ENCODE measurements at regions not wholly inside any gene's neighbourhood (a gene's known extent, or its start where the extent isn't known, plus 50 kb on each side); places are given as distances from the start of the nearest gene placed in this dataset.

DNA sequence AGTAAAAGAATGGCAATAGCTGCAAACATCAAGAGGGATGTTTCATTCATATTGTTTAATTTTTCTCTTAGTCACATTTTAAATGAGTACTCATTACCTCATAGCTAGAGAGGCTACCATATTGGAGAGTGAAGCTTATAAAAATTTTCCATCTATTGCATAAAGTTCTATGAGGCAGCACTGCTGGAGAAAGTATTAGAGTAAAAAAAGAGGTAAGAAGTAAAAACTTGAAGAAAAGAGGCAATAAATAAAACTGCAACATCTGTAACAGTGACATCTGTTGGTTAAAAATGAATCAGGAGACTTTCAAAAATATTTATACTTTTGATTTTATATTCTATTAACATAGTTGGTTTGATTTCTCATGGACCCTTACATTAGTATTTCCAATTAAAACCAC lies 284.5 kb upstream of the SEMA3D start:
- Histone ChIP-seq H3K4me1 (no peaks in the 10 kb centered on the region), H3K4me3 (no peak overlapping the region), H3K9me3 (no peaks in the 10 kb centered on the region), H3K36me3 (no peaks in the 10 kb centered on the region), H3K27ac (no peak overlapping the region), H3K27me3 (no peaks in the 10 kb centered on the region)
- ATAC-seq (no peak), DNase-seq (no peak)
- TF ChIP-seq, protein P1, sequence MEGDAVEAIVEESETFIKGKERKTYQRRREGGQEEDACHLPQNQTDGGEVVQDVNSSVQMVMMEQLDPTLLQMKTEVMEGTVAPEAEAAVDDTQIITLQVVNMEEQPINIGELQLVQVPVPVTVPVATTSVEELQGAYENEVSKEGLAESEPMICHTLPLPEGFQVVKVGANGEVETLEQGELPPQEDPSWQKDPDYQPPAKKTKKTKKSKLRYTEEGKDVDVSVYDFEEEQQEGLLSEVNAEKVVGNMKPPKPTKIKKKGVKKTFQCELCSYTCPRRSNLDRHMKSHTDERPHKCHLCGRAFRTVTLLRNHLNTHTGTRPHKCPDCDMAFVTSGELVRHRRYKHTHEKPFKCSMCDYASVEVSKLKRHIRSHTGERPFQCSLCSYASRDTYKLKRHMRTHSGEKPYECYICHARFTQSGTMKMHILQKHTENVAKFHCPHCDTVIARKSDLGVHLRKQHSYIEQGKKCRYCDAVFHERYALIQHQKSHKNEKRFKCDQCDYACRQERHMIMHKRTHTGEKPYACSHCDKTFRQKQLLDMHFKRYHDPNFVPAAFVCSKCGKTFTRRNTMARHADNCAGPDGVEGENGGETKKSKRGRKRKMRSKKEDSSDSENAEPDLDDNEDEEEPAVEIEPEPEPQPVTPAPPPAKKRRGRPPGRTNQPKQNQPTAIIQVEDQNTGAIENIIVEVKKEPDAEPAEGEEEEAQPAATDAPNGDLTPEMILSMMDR (IDR thresholded peaks at IDR 0.05), result no peak
- no peak for TF ChIP-seq POLR2A (IDR thresholded peaks at IDR 0.05)
- intact Hi-C loops (cut with DNase I), result no loop called here

DNA sequence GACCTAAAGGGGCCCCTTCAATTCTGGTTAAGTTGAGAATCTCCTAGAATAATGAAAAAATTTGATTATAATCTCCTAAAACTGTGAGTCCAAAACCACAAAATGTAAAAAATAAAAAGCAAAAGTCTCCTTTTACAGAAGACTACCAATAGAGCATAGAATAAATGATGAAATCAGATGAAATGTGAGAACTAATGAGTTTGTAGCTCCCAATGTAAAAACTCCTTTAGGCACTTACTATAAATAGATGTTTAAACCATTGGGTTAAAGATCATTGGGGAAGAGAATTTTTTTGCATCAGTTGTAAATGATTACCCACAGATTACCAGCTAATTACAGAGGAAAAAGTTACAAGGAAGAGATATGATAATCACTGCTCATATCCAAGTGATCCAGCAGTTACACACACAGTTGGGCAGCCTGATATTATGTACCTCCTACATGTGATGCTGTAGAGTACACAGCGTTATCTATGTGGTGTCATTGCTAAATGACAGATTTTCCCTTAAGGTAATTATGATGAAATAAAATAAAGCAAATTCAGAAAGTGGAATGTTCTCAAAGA lies 282.7 kb upstream of the SEMA3D start:
- Histone ChIP-seq H3K36me3 (no peaks in the 10 kb centered on the region), H3K27me3 (no peaks in the 10 kb centered on the region), H3K4me1 (no peaks in the 10 kb centered on the region), H3K27ac (no peak overlapping the region), H3K4me3 (no peak overlapping the region), H3K9me3 (no peaks in the 10 kb centered on the region)
- DNase-seq (no peak), ATAC-seq (no peak)
- no peak for TF ChIP-seq POLR2A (IDR thresholded peaks at IDR 0.05)
- TF ChIP-seq, protein P1 (IDR thresholded peaks at IDR 0.05), result no peak
- intact Hi-C loops (cut with DNase I), result no loop called here
- 78 to 88% (median 87%) methylated on average over 1 of the region's 1 CpG for whole genome bisulfite sequencing, 4 donors

DNA sequence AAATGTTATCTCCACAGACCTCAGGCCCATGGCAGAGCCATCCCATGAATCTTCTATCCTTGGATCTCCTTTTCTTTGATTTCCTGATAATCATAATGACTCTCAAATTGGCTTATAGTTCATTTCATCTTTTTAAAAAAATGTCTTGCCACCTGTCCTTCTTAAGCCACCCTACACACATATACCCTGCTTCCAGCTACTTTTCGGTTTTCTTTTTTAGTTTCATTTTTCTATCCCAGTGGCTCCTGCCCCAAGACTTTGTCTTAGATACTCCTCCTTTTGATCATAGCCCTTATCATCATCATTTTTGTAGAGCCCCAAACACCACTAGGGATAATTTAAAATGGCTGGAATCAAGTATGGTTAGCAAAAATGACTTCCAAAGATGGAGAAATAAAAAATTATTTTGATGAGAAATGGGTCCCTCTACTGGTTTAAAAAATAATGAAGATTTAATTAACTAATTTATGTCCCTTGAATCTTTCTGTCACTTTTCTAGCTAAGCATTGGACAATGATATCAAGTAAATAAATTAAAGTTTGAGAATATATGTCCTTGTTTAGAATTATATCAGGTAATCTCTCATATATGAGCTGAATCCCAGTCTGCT lies 277.3 kb upstream of the SEMA3D start:
- Histone ChIP-seq H3K27ac (no peak overlapping the region), H3K27me3 (no peaks in the 10 kb centered on the region), H3K9me3 (no peaks in the 10 kb centered on the region), H3K4me1 (no peaks in the 10 kb centered on the region), H3K4me3 (no peak overlapping the region), H3K36me3 (no peaks in the 10 kb centered on the region)
- intact Hi-C loops (cut with DNase I), result no loop called here
- WGBS, 4 donors, result 88 to 95% (median 91%) methylated on average over 1 of the region's 1 CpG
- ATAC-seq, result no peak
- no peak for DNase-seq
- TF ChIP-seq, protein P1 (IDR thresholded peaks at IDR 0.05), result peak in 5 of 12 donors; percentile 10 to 25 (median 15)
- TF ChIP-seq POLR2A (IDR thresholded peaks at IDR 0.05), result no peak

DNA sequence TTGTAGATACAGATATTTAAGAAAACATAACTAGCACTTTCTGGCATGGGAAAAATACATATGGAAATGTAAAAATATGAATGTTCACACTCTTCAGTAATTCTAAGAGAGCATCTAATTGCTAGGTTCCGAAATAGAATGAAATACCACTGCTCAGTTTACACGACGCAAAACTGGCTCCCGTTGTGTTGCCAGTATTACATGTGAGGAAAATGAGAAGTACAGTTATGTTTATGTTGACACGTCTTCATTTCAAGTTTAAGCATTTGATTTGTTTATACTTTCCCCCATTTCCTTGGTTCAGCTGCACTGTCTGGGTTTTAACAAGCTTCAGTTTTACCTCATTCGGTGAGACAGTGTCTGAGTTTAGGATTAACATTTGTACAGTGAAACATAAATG lies 275.8 kb upstream of the SEMA3D start:
- DNase-seq, result no peak
- Histone ChIP-seq H3K27ac (no peak overlapping the region), H3K36me3 (no peaks in the 10 kb centered on the region), H3K9me3 (no peaks in the 10 kb centered on the region), H3K27me3 (no peaks in the 10 kb centered on the region), H3K4me3 (no peak overlapping the region), H3K4me1 (no peaks in the 10 kb centered on the region)
- ATAC-seq, result no peak
- no peak for TF ChIP-seq POLR2A (IDR thresholded peaks at IDR 0.05)
- TF ChIP-seq, protein P1 (IDR thresholded peaks at IDR 0.05), result no peak
- intact Hi-C loops (cut with DNase I), result no loop called here
- WGBS, 4 donors, result 56 to 71% (median 64%) methylated on average over 6 of the region's 6 CpGs

Measured in heart left ventricle (tissue), 16 donors.